IPS-NIHi11 (cell line): ENCODE measurements at regions not wholly inside any gene's neighbourhood (a gene's known extent, or its start where the extent isn't known, plus 50 kb on each side); places are given as distances from the start of the nearest gene placed in this dataset.

ENCODE experiments used
- DNase-seq: peaks from one replicate; pipeline ENCODE4 v3.0.0; 2012; ENCODE audit warnings: mixed read lengths, low spot score

GRCh38 chr2:42897358-42897757, 105.0 kb upstream of the HAAO start:
- DNase-seq = no peak

GRCh38 chr2:42895791-42896135, 103.4 kb upstream of the HAAO start:
- no peak for DNase-seq

- DNase-seq = no peak
These were observed 102.9 kb upstream of the HAAO start for GRCh38 chr2:42895134-42895790.

GRCh38 chr2:42893047-42893758, 100.8 kb upstream of the HAAO start:
- DNase-seq = no peak

- no peak for DNase-seq
These were observed 98.5 kb upstream of the HAAO start for GRCh38 chr2:42890791-42891355.

- DNase-seq = no peak
These were observed 96.2 kb upstream of the HAAO start for GRCh38 chr2:42888321-42889245.

GRCh38 chr2:42886921-42887320, 94.5 kb upstream of the HAAO start:
- no peak for DNase-seq

- no peak for DNase-seq
These were observed 90.4 kb upstream of the HAAO start for GRCh38 chr2:42882756-42883155.

GRCh38 chr2:42881732-42882131, 89.3 kb upstream of the HAAO start:
- no peak for DNase-seq

GRCh38 chr2:42880738-42881690, 88.6 kb upstream of the HAAO start:
- DNase-seq = no peak

- no peak for DNase-seq
These were observed 87.7 kb upstream of the HAAO start for GRCh38 chr2:42879913-42880737.

GRCh38 chr2:42879121-42879705, 86.8 kb upstream of the HAAO start:
- no peak for DNase-seq

- DNase-seq = no peak
These were observed 86.2 kb upstream of the HAAO start for GRCh38 chr2:42878581-42878980.

GRCh38 chr2:42877936-42878335, 85.6 kb upstream of the HAAO start:
- DNase-seq = no peak

GRCh38 chr2:42877511-42877910, 85.1 kb upstream of the HAAO start:
- no peak for DNase-seq

- DNase-seq = no peak
These were observed 84.0 kb upstream of the HAAO start for GRCh38 chr2:42876326-42876751.

GRCh38 chr2:42875880-42876279, 83.5 kb upstream of the HAAO start:
- DNase-seq = no peak

- DNase-seq = no peak
These were observed 82.8 kb upstream of the HAAO start for GRCh38 chr2:42874949-42875801.

- DNase-seq = no peak
These were observed 80.3 kb upstream of the HAAO start for GRCh38 chr2:42872721-42873120.
